Lower lobe of right lung (tissue), 2 donors: ENCODE measurements at regions not wholly inside any gene's neighbourhood (a gene's known extent, or its start where the extent isn't known, plus 50 kb on each side); places are given as distances from the start of the nearest gene placed in this dataset.
"Not testable (repeated sequence)": the region's sequence is repeated elsewhere in the genome, so short reads cannot be mapped to it uniquely, and the experiment has no call there.

Experiments
- ATAC-seq, 2 donors: fragments of 200-7000 bp; cut with Tn5 transposase; one replicate each; pipeline ENCODE4 v1.9.1; 2020 to 2022; ENCODE audit warnings: mild to moderate bottlenecking in 2 of 2, moderate library complexity in 2 of 2
- DNase-seq: peaks from one replicate; pipeline ENCODE4 v3.0.0-alpha.2; 2020
- H3K27ac ChIP-seq: fragments of 200-600 bp; one replicate; pipeline ENCODE4 v1.8.0; 2022
- H3K27me3 ChIP-seq: fragments of 200-600 bp; one replicate; pipeline ENCODE4 v1.8.0; 2022; ENCODE audit warnings: low read depth
- H3K36me3 ChIP-seq: fragments of 200-600 bp; one replicate; pipeline ENCODE4 v1.8.0; 2022; ENCODE audit warnings: mild to moderate bottlenecking
- H3K4me1 ChIP-seq: fragments of 200-600 bp; one replicate; pipeline ENCODE4 v1.8.0; 2022
- H3K4me3 ChIP-seq: fragments of 200-600 bp; one replicate; pipeline ENCODE4 v1.8.0; 2022; ENCODE audit warnings: mild to moderate bottlenecking
- H3K9me3 ChIP-seq: fragments of 200-600 bp; one replicate; pipeline ENCODE4 v1.8.0; 2022
- intact Hi-C: fragments of 100-400 bp; cut with DNase I; formaldehyde crosslinking; loops from one replicate; pipeline ENCODE4 v1.11.0; 2022
- TF ChIP-seq, protein P1 (sequence below): fragments of 200-600 bp; IDR thresholded peaks from one replicate; pipeline ENCODE4 v1.8.0; 2022; ENCODE audit warnings: antibody characterized with exemption, mild to moderate bottlenecking
- donor health status: DM: no; HTN: yes; CAD: no; lungs with severe emphysema.

- Histone ChIP-seq H3K27me3 (no peaks in the 10 kb centered on the region), H3K9me3 (no peaks in the 10 kb centered on the region), H3K4me1 (no peaks in the 10 kb centered on the region), H3K4me3 (no peak overlapping the region), H3K27ac (no peak overlapping the region), H3K36me3 (no peaks in the 10 kb centered on the region)
- DNase-seq (no peak), ATAC-seq (no peak)
- TF ChIP-seq, protein P1, sequence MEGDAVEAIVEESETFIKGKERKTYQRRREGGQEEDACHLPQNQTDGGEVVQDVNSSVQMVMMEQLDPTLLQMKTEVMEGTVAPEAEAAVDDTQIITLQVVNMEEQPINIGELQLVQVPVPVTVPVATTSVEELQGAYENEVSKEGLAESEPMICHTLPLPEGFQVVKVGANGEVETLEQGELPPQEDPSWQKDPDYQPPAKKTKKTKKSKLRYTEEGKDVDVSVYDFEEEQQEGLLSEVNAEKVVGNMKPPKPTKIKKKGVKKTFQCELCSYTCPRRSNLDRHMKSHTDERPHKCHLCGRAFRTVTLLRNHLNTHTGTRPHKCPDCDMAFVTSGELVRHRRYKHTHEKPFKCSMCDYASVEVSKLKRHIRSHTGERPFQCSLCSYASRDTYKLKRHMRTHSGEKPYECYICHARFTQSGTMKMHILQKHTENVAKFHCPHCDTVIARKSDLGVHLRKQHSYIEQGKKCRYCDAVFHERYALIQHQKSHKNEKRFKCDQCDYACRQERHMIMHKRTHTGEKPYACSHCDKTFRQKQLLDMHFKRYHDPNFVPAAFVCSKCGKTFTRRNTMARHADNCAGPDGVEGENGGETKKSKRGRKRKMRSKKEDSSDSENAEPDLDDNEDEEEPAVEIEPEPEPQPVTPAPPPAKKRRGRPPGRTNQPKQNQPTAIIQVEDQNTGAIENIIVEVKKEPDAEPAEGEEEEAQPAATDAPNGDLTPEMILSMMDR: no peak
- intact Hi-C loops: no loop called here
Measured at GRCh38 chr2:44055664-44056063, 59.9 kb upstream of the LRPPRC start.

- H3K9me3 ChIP-seq: no peaks in the 10 kb centered on the region
- TF ChIP-seq, protein P1: no peak
- no peak overlapping the region for H3K27ac ChIP-seq
- no peaks in the 10 kb centered on the region for H3K4me1 ChIP-seq
- ATAC-seq: no peak
- intact Hi-C loops: no loop called here
- no peak overlapping the region for H3K4me3 ChIP-seq
- H3K27me3 ChIP-seq: no peaks in the 10 kb centered on the region
- no peak for DNase-seq
- no peaks in the 10 kb centered on the region for H3K36me3 ChIP-seq
Measured at GRCh38 chr2:44056947-44057346, 61.2 kb upstream of the LRPPRC start.

DNA sequence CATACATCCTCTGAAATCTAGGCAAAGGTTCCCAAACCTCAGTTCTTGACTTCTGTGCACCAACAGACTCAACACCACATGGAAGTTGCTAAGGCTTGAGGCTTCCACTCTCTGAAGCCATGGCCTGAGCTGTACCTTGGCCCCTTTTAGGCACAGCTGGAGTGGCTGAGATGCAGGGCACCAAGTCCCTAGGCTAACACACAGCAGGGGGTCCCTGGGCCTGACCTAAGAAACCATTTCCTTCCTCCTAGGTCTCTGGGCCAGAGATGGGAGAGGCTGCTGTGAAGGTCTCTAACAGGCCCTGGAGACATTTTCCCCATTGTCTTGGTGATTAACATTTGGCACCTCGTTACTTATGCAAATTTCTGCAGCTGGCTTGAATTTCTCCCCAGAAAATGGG lies 64.5 kb upstream of the LRPPRC start:
- ATAC-seq, H3K27me3 ChIP-seq, H3K27ac ChIP-seq, H3K4me1 ChIP-seq, H3K36me3 ChIP-seq, H3K9me3 ChIP-seq, DNase-seq, H3K4me3 ChIP-seq, intact Hi-C loops: not testable (repeated sequence)

- intact Hi-C loops: no loop called here
- ATAC-seq (no peak), DNase-seq (no peak)
- Histone ChIP-seq H3K27me3 (no peaks in the 10 kb centered on the region), H3K4me3 (no peak overlapping the region), H3K4me1 (no peaks in the 10 kb centered on the region), H3K36me3 (no peaks in the 10 kb centered on the region), H3K27ac (no peak overlapping the region), H3K9me3 (no peaks in the 10 kb centered on the region)
- TF ChIP-seq, protein P1: no peak
Measured at GRCh38 chr2:44060990-44061389, 65.2 kb upstream of the LRPPRC start.

DNA sequence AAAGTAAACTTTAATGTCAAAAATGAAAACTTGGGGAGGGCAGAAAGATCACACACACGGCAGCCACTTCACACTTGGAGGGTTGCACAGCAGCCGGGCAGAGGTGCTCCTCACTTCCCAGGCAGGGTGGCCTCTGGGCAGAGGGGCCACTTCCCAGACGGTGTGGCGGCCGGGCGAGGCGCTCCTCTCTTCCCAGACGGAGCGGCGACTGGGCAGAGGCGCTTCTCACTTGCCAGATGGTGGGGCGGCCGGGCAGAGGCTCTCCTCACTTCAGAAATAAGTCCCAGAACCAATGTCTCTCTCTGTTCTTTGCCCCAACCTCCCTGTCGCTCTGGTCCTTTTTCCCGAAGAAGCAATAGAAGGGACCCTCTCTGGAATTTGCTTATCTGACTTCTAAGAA lies 65.7 kb upstream of the LRPPRC start:
- Histone ChIP-seq H3K4me3 (no peak overlapping the region), H3K9me3 (no peaks in the 10 kb centered on the region), H3K27ac (no peak overlapping the region), H3K4me1 (no peaks in the 10 kb centered on the region), H3K27me3 (no peaks in the 10 kb centered on the region), H3K36me3 (no peaks in the 10 kb centered on the region)
- intact Hi-C loops: no loop called here
- ATAC-seq (no peak), DNase-seq (no peak)
- TF ChIP-seq, protein P1: no peak

GRCh38 chr2:44061876-44062275 lies 66.1 kb upstream of the LRPPRC start:
- TF ChIP-seq, protein P1: no peak
- no peaks in the 10 kb centered on the region for H3K27me3 ChIP-seq
- no peaks in the 10 kb centered on the region for H3K9me3 ChIP-seq
- H3K4me3 ChIP-seq: no peak overlapping the region
- intact Hi-C loops: no loop called here
- H3K4me1 ChIP-seq: no peaks in the 10 kb centered on the region
- H3K36me3 ChIP-seq: no peaks in the 10 kb centered on the region
- DNase-seq (no peak), ATAC-seq (no peak)
- H3K27ac ChIP-seq: no peak overlapping the region
